GM21515 (cell line): ENCODE measurements at regions not wholly inside any gene's neighbourhood (a gene's known extent, or its start where the extent isn't known, plus 50 kb on each side); places are given as distances from the start of the nearest gene placed in this dataset.

Source experiments
- ATAC-seq: cut with Tn5 transposase; IDR thresholded peaks from one replicate; pipeline ENCODE4 v1.9.1; 2021; ENCODE audit not compliant: unreplicated experiment

- no peak for ATAC-seq
Measured at GRCh38 chr1:182196897-182197870, 135.7 kb upstream of the ZNF648 start.

GRCh38 chr1:182195733-182196132 is 134.2 kb upstream of the ZNF648 start:
- no peak for ATAC-seq

GRCh38 chr1:182193908-182194550 is 132.5 kb upstream of the ZNF648 start:
- ATAC-seq: no peak

- ATAC-seq: no peak
Measured at GRCh38 chr1:182192966-182193365, 131.5 kb upstream of the ZNF648 start.

- no peak for ATAC-seq
Measured at GRCh38 chr1:182192215-182192614, 130.7 kb upstream of the ZNF648 start.

- ATAC-seq: no peak
Measured at GRCh38 chr1:182191381-182192115, 130.0 kb upstream of the ZNF648 start.

GRCh38 chr1:182189535-182190066 is 128.1 kb upstream of the ZNF648 start:
- no peak for ATAC-seq

GRCh38 chr1:182186757-182187146 is 125.2 kb upstream of the ZNF648 start:
- no peak for ATAC-seq

GRCh38 chr1:182185842-182186756 is 124.6 kb upstream of the ZNF648 start:
- no peak for ATAC-seq

- ATAC-seq: no peak
Measured at GRCh38 chr1:182185136-182185535, 123.6 kb upstream of the ZNF648 start.

- ATAC-seq: no peak
Measured at GRCh38 chr1:182183606-182184005, 122.1 kb upstream of the ZNF648 start.

- ATAC-seq: no peak
Measured at GRCh38 chr1:182182311-182182710, 120.8 kb upstream of the ZNF648 start.

GRCh38 chr1:182181167-182181572 is 119.7 kb upstream of the ZNF648 start:
- no peak for ATAC-seq

- ATAC-seq: no peak
Measured at GRCh38 chr1:182175361-182175931, 113.9 kb upstream of the ZNF648 start.

GRCh38 chr1:182174513-182174855 is 113.0 kb upstream of the ZNF648 start:
- ATAC-seq: no peak

GRCh38 chr1:182173808-182174512 is 112.4 kb upstream of the ZNF648 start:
- no peak for ATAC-seq

- no peak for ATAC-seq
Measured at GRCh38 chr1:182172699-182173098, 111.2 kb upstream of the ZNF648 start.

GRCh38 chr1:182170891-182171461 is 109.5 kb upstream of the ZNF648 start:
- no peak for ATAC-seq

- ATAC-seq: no peak
Measured at GRCh38 chr1:182169203-182169602, 107.7 kb upstream of the ZNF648 start.
